Thyroid gland (tissue), 4 donors: ENCODE measurements at regions not wholly inside any gene's neighbourhood (a gene's known extent, or its start where the extent isn't known, plus 50 kb on each side); places are given as distances from the start of the nearest gene placed in this dataset.

Source experiments
- CTCF ChIP-seq, 6 experiments: fragments of 200-600 bp in 3 of 6; fragments of 450-650 bp in 3 of 6; sonication (generic) in 3 of 6; IDR thresholded peaks; one replicate each; pipeline ENCODE4 v1.5.1; 2016 to 2019; ENCODE audit warnings: antibody characterized with exemption in 6 of 6, mild to moderate bottlenecking in 2 of 6, inconsistent platforms in 1 of 6, moderate library complexity in 1 of 6
- POLR2A ChIP-seq, 2 donors: fragments of 450-650 bp; IDR thresholded peaks; one replicate each; pipeline ENCODE4 v1.6.1; 2017; ENCODE audit warnings: antibody characterized with exemption in 2 of 2, mild to moderate bottlenecking in 2 of 2, moderate library complexity in 1 of 2

- no peak for TF ChIP-seq CTCF (IDR thresholded peaks at IDR 0.05)
- no peak for TF ChIP-seq POLR2A (IDR thresholded peaks at IDR 0.05)
These were observed 90.3 kb upstream of the PRKX start for GRCh38 chrX:3803713-3804112.
